Neural cell (in vitro differentiated cells): ENCODE measurements at regions not wholly inside any gene's neighbourhood (a gene's known extent, or its start where the extent isn't known, plus 50 kb on each side); places are given as distances from the start of the nearest gene placed in this dataset.

ENCODE experiments used
- H2AFZ ChIP-seq: fragments of 200-600, 300-800 bp; sonication (generic), shearing (Covaris generic); 2 replicates; pipeline ENCODE4 v1.6.0; 2014; ENCODE audit warnings: low read depth, mild to moderate bottlenecking, antibody characterized with exemption, low read length, moderate library complexity
- H3F3A ChIP-seq: fragments of 200-600 bp; shearing (Covaris generic); 2 replicates; pipeline ENCODE4 v1.6.1; 2016; ENCODE audit warnings: mild to moderate bottlenecking, moderate library complexity, mixed read lengths, antibody characterized with exemption, low read length; ENCODE audit not compliant: insufficient read depth, poor library complexity, severe bottlenecking
- H3K27ac ChIP-seq: fragments of 200-600, 300-800 bp; sonication (generic), shearing (Covaris generic); 2 replicates; pipeline ENCODE4 v1.5.1; 2014; ENCODE audit warnings: mild to moderate bottlenecking, low read length, moderate library complexity
- H3K27me3 ChIP-seq: fragments of 300-800, 200-600 bp; sonication (generic), shearing (Covaris generic); 2 replicates; pipeline ENCODE4 v1.6.0; 2014; ENCODE audit warnings: mild to moderate bottlenecking, low read depth, low read length, moderate library complexity; ENCODE audit not compliant: insufficient read depth
- H3K36me3 ChIP-seq: fragments of 300-800, 200-600 bp; sonication (generic), shearing (Covaris generic); 2 replicates; pipeline ENCODE4 v1.5.1; 2014; ENCODE audit warnings: mild to moderate bottlenecking, antibody characterized with exemption, low read length, moderate library complexity; ENCODE audit not compliant: insufficient read depth
- H3K4me2 ChIP-seq: fragments of 300-800, 200-600 bp; sonication (generic), shearing (Covaris generic); 2 replicates; pipeline ENCODE4 v1.6.0; 2014; ENCODE audit warnings: mild to moderate bottlenecking, low read length
- H3K4me3 ChIP-seq: fragments of 300-800, 200-600 bp; sonication (generic), shearing (Covaris generic); 2 replicates; pipeline ENCODE4 v1.5.1; 2014; ENCODE audit warnings: mild to moderate bottlenecking, low read length, moderate library complexity
- H3K79me2 ChIP-seq: fragments of 200-600 bp; shearing (Covaris generic); replicated peaks from 2 replicates; pipeline ENCODE4 v1.6.0; 2014; ENCODE audit warnings: mild to moderate bottlenecking, low read length, moderate library complexity; ENCODE audit not compliant: insufficient read depth
- H3K9ac ChIP-seq: fragments of 300-800, 200-600 bp; sonication (generic), shearing (Covaris generic); 2 replicates; pipeline ENCODE4 v1.6.1; 2016; ENCODE audit warnings: mild to moderate bottlenecking, low read length, mixed read lengths
- H3K9me2 ChIP-seq: fragments of 200-600 bp; shearing (Covaris generic); 2 replicates; pipeline ENCODE4 v1.6.1; 2016; ENCODE audit warnings: mild to moderate bottlenecking, low read length, mixed read lengths; ENCODE audit not compliant: insufficient read depth
- H3K9me3 ChIP-seq: fragments of 200-600, 300-800 bp; sonication (generic), shearing (Covaris generic); 2 replicates; pipeline ENCODE4 v1.6.1; 2016; ENCODE audit warnings: mild to moderate bottlenecking, mixed run types, low read length, moderate library complexity, mixed read lengths
- H4K20me1 ChIP-seq: fragments of 200-600 bp; shearing (Covaris generic); 2 replicates; pipeline ENCODE4 v1.6.1; 2016; ENCODE audit warnings: mild to moderate bottlenecking, mixed run types; ENCODE audit not compliant: insufficient read depth
- EP300 ChIP-seq: fragments of 450-650 bp; conservative IDR thresholded peaks from 2 replicates; pipeline ENCODE4 v1.6.1; 2014; ENCODE audit warnings: antibody characterized with exemption, mild to moderate bottlenecking, moderate library complexity; ENCODE audit not compliant: poor library complexity, severe bottlenecking
- EZH2 ChIP-seq: fragments of 200-600, 300-800 bp; shearing (Covaris generic), sonication (generic); IDR thresholded peaks from 2 replicates; pipeline ENCODE4 v1.6.1; 2014; ENCODE audit warnings: antibody characterized with exemption, low read length, borderline replicate concordance, mild to moderate bottlenecking; ENCODE audit not compliant: insufficient read depth, poor library complexity, severe bottlenecking
- MXI1 ChIP-seq: fragments of 450-650 bp; conservative IDR thresholded peaks from 2 replicates; pipeline ENCODE4 v1.6.1; 2014; ENCODE audit warnings: antibody characterized with exemption, mild to moderate bottlenecking; ENCODE audit not compliant: poor library complexity, severe bottlenecking
- POLR2AphosphoS5 ChIP-seq: IDR thresholded peaks from 2 replicates; pipeline ENCODE4 v1.6.1; 2012
- RAD21 ChIP-seq: fragments of 450-650 bp; conservative IDR thresholded peaks from 2 replicates; pipeline ENCODE4 v1.6.1; 2014; ENCODE audit warnings: antibody characterized with exemption, mild to moderate bottlenecking, moderate library complexity
- SMC3 ChIP-seq: fragments of 450-650 bp; conservative IDR thresholded peaks from 2 replicates; pipeline ENCODE4 v1.6.1; 2014; ENCODE audit warnings: antibody characterized with exemption, mild to moderate bottlenecking, moderate library complexity; ENCODE audit not compliant: poor library complexity
- TAF1 ChIP-seq: IDR thresholded peaks from 2 replicates; pipeline ENCODE4 v1.6.1; 2012; ENCODE audit warnings: low read depth
- TF ChIP-seq, protein P1 (sequence below): fragments of 450-650 bp; IDR thresholded peaks from 2 replicates; pipeline ENCODE4 v1.5.1; 2014; ENCODE audit warnings: antibody characterized with exemption, mild to moderate bottlenecking, moderate library complexity; ENCODE audit not compliant: poor library complexity, severe bottlenecking
- TF ChIP-seq, protein P2 (sequence below): IDR thresholded peaks from 2 replicates; pipeline ENCODE4 v1.6.1; 2012; ENCODE audit warnings: borderline replicate concordance

DNA sequence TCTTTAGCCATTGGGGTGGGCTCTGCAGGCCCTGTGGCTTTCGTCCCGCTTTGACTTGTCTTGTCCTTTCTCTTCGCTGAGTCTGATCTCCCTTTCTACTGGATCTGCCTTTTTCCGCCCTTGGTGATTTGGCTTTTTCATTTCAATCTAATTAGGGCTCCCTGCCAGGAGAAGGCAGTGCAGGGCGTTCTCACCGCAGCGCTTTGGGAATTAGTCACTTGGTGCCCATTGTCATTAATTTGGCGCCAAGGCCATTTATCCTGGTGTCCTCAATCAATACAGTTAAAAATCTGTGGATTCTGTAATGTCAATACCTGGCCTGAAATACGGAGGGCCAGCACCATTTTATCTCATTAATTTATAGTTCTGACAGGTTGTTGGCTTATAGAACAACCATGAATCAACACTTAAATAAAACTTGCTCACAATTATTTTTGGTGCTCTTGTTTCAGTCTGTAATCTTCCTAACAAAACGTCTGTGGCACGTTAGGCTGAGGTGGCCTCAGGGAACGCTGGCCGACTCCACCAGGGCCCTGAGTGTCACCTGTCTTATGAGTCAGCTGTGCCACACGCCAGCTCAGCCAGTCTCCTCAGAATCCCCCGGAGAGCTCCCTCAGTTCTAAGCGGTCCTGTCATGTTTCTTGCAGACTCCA, 115.7 kb downstream of the BEGAIN start:
- TF ChIP-seq, protein P1, sequence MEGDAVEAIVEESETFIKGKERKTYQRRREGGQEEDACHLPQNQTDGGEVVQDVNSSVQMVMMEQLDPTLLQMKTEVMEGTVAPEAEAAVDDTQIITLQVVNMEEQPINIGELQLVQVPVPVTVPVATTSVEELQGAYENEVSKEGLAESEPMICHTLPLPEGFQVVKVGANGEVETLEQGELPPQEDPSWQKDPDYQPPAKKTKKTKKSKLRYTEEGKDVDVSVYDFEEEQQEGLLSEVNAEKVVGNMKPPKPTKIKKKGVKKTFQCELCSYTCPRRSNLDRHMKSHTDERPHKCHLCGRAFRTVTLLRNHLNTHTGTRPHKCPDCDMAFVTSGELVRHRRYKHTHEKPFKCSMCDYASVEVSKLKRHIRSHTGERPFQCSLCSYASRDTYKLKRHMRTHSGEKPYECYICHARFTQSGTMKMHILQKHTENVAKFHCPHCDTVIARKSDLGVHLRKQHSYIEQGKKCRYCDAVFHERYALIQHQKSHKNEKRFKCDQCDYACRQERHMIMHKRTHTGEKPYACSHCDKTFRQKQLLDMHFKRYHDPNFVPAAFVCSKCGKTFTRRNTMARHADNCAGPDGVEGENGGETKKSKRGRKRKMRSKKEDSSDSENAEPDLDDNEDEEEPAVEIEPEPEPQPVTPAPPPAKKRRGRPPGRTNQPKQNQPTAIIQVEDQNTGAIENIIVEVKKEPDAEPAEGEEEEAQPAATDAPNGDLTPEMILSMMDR: no peak
- no peak for TF ChIP-seq SMC3
- no peak overlapping the region for H3K4me3 ChIP-seq
- no peaks in the 10 kb centered on the region for H3K36me3 ChIP-seq
- no peaks in the 10 kb centered on the region for H3K27me3 ChIP-seq
- no peaks in the 10 kb centered on the region for H3K79me2 ChIP-seq
- no peak overlapping the region for H3K27ac ChIP-seq
- no peaks in the 10 kb centered on the region for H4K20me1 ChIP-seq
- no peaks in the 10 kb centered on the region for H3K9me2 ChIP-seq
- no peak overlapping the region for H3K4me2 ChIP-seq
- no peaks in the 10 kb centered on the region for H3K9me3 ChIP-seq
- no peak overlapping the region for H2AFZ ChIP-seq
- no peaks in the 10 kb centered on the region for H3F3A ChIP-seq
- no peak overlapping the region for H3K9ac ChIP-seq

DNA sequence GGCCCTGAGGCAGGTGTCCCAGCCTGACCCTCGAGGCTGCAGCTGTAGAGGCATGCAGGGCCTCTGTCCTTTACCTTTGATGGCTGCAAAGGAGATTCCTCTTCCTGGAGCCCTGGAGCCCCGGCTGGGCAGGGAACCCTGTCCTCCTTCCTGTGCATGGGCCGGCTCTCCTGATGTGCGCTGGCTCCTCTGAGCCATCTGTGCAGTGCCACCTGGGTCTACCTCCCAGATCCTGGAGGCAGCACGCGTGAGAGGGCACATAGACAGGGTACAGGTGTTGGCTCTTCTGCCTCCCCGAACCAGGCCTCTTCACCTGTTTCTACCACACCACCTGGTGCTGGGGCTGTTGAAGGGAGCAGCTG, 115.1 kb downstream of the BEGAIN start:
- Histone ChIP-seq H3K27me3 (no peaks in the 10 kb centered on the region), H3F3A (peaks cover 3% of the 10 kb centered on the region), H3K27ac (no peak overlapping the region), H3K9me3 (no peaks in the 10 kb centered on the region), H4K20me1 (no peaks in the 10 kb centered on the region), H3K9ac (no peak overlapping the region), H2AFZ (no peak overlapping the region), H3K36me3 (no peaks in the 10 kb centered on the region), H3K4me3 (no peak overlapping the region), H3K9me2 (no peaks in the 10 kb centered on the region), H3K4me2 (no peak overlapping the region), H3K79me2 (no peaks in the 10 kb centered on the region)
- TF ChIP-seq RAD21 (no peak), EZH2 (no peak), EP300 (no peak), TAF1 (no peak), SMC3 (no peak), MXI1 (no peak), POLR2AphosphoS5 (no peak)
- TF ChIP-seq, protein P2, sequence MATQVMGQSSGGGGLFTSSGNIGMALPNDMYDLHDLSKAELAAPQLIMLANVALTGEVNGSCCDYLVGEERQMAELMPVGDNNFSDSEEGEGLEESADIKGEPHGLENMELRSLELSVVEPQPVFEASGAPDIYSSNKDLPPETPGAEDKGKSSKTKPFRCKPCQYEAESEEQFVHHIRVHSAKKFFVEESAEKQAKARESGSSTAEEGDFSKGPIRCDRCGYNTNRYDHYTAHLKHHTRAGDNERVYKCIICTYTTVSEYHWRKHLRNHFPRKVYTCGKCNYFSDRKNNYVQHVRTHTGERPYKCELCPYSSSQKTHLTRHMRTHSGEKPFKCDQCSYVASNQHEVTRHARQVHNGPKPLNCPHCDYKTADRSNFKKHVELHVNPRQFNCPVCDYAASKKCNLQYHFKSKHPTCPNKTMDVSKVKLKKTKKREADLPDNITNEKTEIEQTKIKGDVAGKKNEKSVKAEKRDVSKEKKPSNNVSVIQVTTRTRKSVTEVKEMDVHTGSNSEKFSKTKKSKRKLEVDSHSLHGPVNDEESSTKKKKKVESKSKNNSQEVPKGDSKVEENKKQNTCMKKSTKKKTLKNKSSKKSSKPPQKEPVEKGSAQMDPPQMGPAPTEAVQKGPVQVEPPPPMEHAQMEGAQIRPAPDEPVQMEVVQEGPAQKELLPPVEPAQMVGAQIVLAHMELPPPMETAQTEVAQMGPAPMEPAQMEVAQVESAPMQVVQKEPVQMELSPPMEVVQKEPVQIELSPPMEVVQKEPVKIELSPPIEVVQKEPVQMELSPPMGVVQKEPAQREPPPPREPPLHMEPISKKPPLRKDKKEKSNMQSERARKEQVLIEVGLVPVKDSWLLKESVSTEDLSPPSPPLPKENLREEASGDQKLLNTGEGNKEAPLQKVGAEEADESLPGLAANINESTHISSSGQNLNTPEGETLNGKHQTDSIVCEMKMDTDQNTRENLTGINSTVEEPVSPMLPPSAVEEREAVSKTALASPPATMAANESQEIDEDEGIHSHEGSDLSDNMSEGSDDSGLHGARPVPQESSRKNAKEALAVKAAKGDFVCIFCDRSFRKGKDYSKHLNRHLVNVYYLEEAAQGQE: no peak
- TF ChIP-seq, protein P1: no peak
